Parathyroid adenoma (tissue), 2 donors: ENCODE measurements at regions not wholly inside any gene's neighbourhood (a gene's known extent, or its start where the extent isn't known, plus 50 kb on each side); places are given as distances from the start of the nearest gene placed in this dataset.

ENCODE experiments used
- H2AFZ ChIP-seq: fragments of 300-600 bp; sonication (generic); one replicate; pipeline ENCODE4 v1.7.0; 2017; ENCODE audit warnings: antibody characterized with exemption, mild to moderate bottlenecking
- H3K27ac ChIP-seq: fragments of 300-600 bp; sonication (generic); one replicate; pipeline ENCODE4 v1.7.0; 2017
- H3K27me3 ChIP-seq: fragments of 300-600 bp; sonication (generic); one replicate; pipeline ENCODE4 v1.7.0; 2017; ENCODE audit warnings: low read length; ENCODE audit not compliant: control insufficient read depth, insufficient read depth
- H3K36me3 ChIP-seq: fragments of 300-600 bp; sonication (generic); one replicate; pipeline ENCODE4 v1.7.0; 2017; ENCODE audit warnings: low read length; ENCODE audit not compliant: control insufficient read depth, insufficient read depth
- H3K4me1 ChIP-seq: fragments of 300-600 bp; sonication (generic); one replicate; pipeline ENCODE4 v1.7.0; 2017; ENCODE audit warnings: control low read depth
- H3K4me2 ChIP-seq: fragments of 300-600 bp; sonication (generic); one replicate; pipeline ENCODE4 v1.7.0; 2017; ENCODE audit warnings: low read length
- H3K4me3 ChIP-seq: fragments of 300-600 bp; sonication (generic); one replicate; pipeline ENCODE4 v1.7.0; 2017; ENCODE audit warnings: low read depth, low read length
- H3K79me2 ChIP-seq: fragments of 300-600 bp; sonication (generic); one replicate; pipeline ENCODE4 v1.7.0; 2017; ENCODE audit warnings: control low read depth
- H3K9ac ChIP-seq: fragments of 300-600 bp; sonication (generic); one replicate; pipeline ENCODE4 v1.7.0; 2017; ENCODE audit warnings: mild to moderate bottlenecking
- H3K9me3 ChIP-seq: fragments of 300-600 bp; sonication (generic); one replicate; pipeline ENCODE4 v1.7.0; 2017; ENCODE audit warnings: low read length; ENCODE audit not compliant: control insufficient read depth
- TF ChIP-seq, protein P1 (sequence below): fragments of 300-600 bp; sonication (generic); IDR thresholded peaks from one replicate; pipeline ENCODE4 v1.7.0; 2017; ENCODE audit warnings: antibody characterized with exemption, mild to moderate bottlenecking
- donor health status: primary hyperparathyroidism.

DNA sequence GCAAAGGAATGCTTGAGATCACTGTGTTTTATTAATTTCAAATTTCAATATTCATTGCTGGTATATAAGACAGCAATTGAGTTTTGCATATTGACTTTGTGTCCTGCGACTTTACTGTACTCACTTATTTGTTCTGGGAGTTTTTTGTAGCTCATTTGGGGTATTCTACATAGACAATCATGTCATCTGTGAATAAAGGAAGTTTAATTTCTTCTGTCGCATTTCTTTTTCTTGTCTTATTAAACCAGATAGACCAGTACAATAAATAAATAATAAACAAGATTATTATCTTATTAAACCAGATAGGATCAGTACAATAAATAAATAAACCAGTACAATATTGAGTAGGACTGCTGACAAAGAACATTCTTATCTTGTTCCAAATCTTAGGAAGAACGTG lies 448.2 kb downstream of the RPS24 start:
- no peak overlapping the region for H3K4me2 ChIP-seq
- no peak overlapping the region for H2AFZ ChIP-seq
- no peaks in the 10 kb centered on the region for H3K9me3 ChIP-seq
- no peaks in the 10 kb centered on the region for H3K36me3 ChIP-seq
- H3K4me1 ChIP-seq: no peaks in the 10 kb centered on the region
- no peak overlapping the region for H3K9ac ChIP-seq
- H3K27ac ChIP-seq: no peak overlapping the region
- no peaks in the 10 kb centered on the region for H3K79me2 ChIP-seq
- H3K27me3 ChIP-seq: no peaks in the 10 kb centered on the region
- TF ChIP-seq, protein P1, sequence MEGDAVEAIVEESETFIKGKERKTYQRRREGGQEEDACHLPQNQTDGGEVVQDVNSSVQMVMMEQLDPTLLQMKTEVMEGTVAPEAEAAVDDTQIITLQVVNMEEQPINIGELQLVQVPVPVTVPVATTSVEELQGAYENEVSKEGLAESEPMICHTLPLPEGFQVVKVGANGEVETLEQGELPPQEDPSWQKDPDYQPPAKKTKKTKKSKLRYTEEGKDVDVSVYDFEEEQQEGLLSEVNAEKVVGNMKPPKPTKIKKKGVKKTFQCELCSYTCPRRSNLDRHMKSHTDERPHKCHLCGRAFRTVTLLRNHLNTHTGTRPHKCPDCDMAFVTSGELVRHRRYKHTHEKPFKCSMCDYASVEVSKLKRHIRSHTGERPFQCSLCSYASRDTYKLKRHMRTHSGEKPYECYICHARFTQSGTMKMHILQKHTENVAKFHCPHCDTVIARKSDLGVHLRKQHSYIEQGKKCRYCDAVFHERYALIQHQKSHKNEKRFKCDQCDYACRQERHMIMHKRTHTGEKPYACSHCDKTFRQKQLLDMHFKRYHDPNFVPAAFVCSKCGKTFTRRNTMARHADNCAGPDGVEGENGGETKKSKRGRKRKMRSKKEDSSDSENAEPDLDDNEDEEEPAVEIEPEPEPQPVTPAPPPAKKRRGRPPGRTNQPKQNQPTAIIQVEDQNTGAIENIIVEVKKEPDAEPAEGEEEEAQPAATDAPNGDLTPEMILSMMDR: no peak
- no peak overlapping the region for H3K4me3 ChIP-seq

GRCh38 chr10:78483641-78484040 lies 450.0 kb downstream of the RPS24 start:
- H3K4me1 ChIP-seq: no peaks in the 10 kb centered on the region
- H2AFZ ChIP-seq: no peak overlapping the region
- TF ChIP-seq, protein P1: no peak
- no peaks in the 10 kb centered on the region for H3K27me3 ChIP-seq
- no peak overlapping the region for H3K4me3 ChIP-seq
- H3K79me2 ChIP-seq: no peaks in the 10 kb centered on the region
- no peaks in the 10 kb centered on the region for H3K9me3 ChIP-seq
- no peaks in the 10 kb centered on the region for H3K36me3 ChIP-seq
- H3K4me2 ChIP-seq: no peak overlapping the region
- H3K9ac ChIP-seq: no peak overlapping the region
- H3K27ac ChIP-seq: no peak overlapping the region

DNA sequence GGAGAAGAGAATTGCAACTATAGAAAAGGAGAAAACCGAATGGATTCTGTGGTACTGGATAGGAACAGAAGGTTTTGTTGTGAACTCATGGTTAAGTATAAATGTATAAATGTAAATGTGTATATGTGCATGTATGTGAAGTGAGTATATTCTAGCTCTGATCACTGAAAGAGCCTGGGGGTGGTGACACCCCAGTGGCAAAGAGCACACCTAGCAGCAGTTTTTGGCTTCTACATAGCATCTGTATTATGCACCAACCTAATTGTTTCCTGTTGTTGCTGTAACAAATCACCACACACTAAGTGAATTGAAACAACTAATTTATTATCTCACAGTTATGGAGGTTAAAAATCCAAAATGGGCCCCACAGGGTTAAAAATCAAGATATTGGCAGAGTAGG lies 455.4 kb downstream of the RPS24 start:
- Histone ChIP-seq H3K9me3 (no peaks in the 10 kb centered on the region), H3K27ac (no peak overlapping the region), H3K27me3 (no peaks in the 10 kb centered on the region), H2AFZ (no peak overlapping the region), H3K4me2 (no peak overlapping the region), H3K9ac (no peak overlapping the region), H3K79me2 (no peaks in the 10 kb centered on the region), H3K4me1 (no peaks in the 10 kb centered on the region), H3K36me3 (no peaks in the 10 kb centered on the region), H3K4me3 (no peak overlapping the region)
- TF ChIP-seq, protein P1: no peak

- no peaks in the 10 kb centered on the region for H3K36me3 ChIP-seq
- no peak overlapping the region for H3K27ac ChIP-seq
- H3K9me3 ChIP-seq: no peaks in the 10 kb centered on the region
- no peak overlapping the region for H3K4me3 ChIP-seq
- no peak overlapping the region for H3K9ac ChIP-seq
- TF ChIP-seq, protein P1: no peak
- H3K4me2 ChIP-seq: no peak overlapping the region
- no peaks in the 10 kb centered on the region for H3K27me3 ChIP-seq
- no peaks in the 10 kb centered on the region for H3K79me2 ChIP-seq
- no peak overlapping the region for H2AFZ ChIP-seq
- no peaks in the 10 kb centered on the region for H3K4me1 ChIP-seq
These were observed 458.1 kb downstream of the RPS24 start for GRCh38 chr10:78491812-78492211.

GRCh38 chr10:78492424-78492823 lies 458.8 kb downstream of the RPS24 start:
- Histone ChIP-seq H3K4me1 (no peaks in the 10 kb centered on the region), H3K79me2 (no peaks in the 10 kb centered on the region), H3K4me3 (no peak overlapping the region), H3K4me2 (no peak overlapping the region), H3K27me3 (no peaks in the 10 kb centered on the region), H3K9ac (no peak overlapping the region), H3K9me3 (no peaks in the 10 kb centered on the region), H3K27ac (no peak overlapping the region), H2AFZ (no peak overlapping the region), H3K36me3 (no peaks in the 10 kb centered on the region)
- TF ChIP-seq, protein P1: no peak
